NOMO-1 (cell line): ENCODE measurements at regions not wholly inside any gene's neighbourhood (a gene's known extent, or its start where the extent isn't known, plus 50 kb on each side); places are given as distances from the start of the nearest gene placed in this dataset.
"Not testable (repeated sequence)": the region's sequence is repeated elsewhere in the genome, so short reads cannot be mapped to it uniquely, and the experiment has no call there.

Experiments
- DNase-seq, 2 experiments: peaks; one replicate each; lab custom pipeline; 2025; ENCODE audit not compliant: unreplicated experiment in 2 of 2; lab: John Stamatoyannopoulos, UW

DNA sequence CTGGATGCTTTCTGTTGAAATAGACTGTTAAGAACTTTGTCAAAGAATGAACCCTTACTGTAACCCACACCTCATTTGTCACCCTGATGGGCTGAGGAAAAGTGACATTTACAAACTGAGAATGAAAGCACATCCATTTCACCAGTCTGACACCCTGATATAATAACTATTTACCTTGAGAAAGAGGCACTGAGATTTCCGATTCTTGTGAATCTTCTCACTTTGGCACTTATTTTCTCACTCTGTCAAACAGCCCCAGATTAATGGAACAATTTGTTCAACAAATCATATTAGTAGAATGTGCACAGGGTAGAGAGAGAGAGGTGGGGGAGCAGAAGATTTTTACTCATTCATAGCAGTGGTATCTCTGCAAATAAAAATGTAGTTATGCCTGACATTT is 606.9 kb downstream of the MCTP2 start:
- DNase-seq = no peak

DNA sequence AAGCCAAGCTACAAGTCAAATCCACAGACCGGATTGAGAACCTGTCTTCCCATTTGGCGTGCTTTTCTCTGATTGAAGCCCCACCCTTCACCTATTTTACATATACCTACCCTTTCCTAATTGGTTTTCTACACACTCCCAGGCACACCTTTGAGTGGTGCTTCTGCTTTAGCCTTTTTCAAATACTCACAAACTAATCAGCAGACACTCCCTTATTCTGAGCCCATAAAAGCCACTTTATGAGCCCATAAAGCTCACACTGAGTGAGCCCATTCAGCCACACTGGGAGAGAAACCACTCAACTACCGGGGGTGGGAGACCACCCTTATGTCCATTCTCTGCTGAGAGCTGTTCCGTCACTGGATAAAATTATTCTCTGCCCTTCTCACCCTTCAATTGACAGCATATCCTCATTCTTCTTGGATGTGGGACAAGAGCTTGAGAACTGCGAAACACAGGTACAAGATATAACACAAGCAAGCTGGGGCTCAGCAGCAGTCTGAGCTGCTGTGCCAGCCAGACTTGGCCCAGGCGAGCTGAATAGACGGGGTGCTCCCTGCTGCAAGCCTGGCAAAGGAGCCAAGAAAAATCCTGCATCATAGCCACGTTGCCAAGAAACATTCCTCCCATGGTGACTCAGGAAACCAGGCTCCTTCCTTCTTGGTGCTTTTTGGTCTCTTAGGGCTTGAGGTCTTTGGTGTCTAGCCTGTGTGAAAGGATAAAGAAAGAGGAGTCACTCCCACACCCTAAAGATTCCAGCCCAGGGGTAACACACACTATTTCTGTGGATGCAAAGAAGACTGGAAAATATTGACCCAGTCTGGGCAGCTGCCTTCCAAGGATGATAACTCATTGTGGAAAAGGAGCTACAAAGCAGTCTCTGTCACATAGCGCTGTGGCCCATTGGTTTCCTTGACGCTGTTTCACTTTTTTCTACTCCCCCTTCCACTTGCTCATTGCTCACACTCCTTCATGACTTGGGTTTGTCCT is 609.7 kb downstream of the MCTP2 start:
- DNase-seq = no peak

DNA sequence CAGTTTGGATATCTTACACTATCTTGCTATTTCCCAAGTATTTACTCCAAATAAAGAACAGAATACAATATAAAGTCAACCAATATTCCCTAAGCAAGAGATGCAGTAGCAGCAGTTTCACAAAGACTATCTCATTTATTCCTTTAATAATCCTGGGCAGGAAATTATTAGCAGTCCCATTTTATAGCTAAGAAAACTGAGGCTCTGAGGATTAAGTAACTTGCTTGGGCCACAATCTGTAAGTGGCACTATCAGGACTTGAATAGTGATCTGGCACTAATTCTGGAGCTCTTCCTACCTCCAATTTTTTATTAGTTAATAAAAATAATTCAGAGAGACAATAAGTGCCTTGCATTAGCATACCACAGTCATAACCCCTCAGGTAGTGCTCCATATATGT is 611.7 kb downstream of the MCTP2 start:
- DNase-seq = no peak

DNA sequence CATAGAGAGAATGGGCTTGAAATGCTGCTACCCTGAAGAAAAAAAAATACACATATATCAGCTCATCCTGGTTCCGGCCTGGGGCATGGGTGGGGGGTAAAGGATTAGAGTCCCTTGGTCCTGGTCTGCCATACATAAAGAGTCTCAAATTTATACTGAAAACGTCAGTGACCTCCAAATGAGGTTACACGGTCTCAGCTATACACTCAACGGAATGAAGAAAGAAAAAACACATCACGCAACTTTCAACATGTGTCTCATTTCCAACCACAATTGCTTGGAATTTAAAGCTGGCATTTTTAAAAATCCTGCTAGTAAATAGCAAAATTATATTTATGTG is 612.8 kb downstream of the MCTP2 start:
- no peak for DNase-seq

DNA sequence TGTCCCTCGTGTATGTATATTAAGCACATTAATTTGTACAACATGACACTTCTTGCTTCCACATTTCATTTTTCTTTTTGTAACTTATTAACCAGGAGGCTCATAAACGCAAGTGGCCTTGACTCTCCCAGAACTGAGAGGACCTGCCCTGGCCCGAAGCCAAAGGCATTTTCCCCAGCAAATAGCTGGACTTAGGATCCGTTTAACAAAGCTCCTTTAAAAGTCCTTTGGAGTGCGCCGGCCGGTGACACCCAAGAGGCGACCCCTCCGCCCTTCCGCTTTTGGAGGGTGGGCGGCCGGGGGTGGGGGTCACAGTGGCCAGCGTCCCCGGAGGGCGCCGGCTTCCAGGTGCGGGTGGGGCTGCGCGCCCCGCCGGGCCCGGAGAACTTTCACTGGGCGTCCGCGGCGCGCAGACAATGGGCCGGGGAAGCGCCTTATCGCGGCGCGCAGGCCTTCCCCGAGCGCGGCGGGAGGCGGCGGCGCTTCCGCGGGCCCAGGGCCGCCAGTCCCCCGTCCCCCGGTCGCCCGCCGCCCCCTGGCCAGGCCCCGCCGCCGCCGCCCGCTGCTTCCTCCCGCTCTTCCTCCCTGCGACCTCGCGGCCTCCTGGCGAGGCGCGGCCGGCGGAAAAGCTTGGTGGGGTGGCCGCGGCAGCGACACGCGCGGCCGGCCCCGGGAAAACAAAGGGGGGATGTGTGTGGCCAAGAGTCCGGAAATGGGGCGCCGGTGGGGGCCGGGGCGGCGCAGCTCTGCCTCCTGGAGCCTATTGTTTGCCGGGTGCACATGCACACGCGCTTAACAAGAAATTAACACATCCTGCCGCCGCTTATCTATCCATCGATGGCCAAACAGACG is 613.4 kb downstream of the MCTP2 start:
- DNase-seq = no peak

DNA sequence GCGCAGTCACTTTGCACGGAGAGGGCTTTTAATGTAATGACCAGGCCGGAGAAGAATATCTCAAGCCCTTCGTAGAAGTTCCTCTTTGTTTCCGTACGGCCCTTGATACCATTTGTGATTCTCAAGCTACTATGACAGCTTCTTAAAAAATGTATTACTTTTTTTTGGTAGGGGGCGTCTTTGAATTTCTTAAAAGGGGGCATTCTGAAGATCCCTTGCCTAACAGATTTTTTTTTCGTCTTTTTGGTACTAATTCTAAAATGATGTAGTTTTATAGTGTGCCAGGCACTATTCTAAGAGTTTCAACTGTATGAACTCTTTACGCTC is 614.0 kb downstream of the MCTP2 start:
- no peak for DNase-seq

DNA sequence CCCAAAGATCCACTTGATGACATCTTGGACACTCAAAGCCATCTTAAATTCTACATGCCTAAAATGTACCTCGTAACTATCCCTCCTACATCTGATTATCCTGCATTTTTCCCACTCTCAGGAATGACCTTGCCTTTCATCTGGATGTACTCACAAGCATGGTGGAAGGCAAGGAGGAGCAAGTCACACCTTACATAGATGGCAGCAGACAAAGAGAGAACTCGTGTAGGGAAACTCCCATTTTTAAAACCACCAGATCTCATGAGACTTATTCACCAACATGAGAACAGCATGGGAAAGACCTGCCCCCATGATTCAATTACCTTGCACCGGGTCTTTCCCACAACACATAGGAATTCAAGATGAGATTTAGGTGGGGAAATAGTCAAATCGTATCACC is 616.0 kb downstream of the MCTP2 start:
- DNase-seq = no peak

DNA sequence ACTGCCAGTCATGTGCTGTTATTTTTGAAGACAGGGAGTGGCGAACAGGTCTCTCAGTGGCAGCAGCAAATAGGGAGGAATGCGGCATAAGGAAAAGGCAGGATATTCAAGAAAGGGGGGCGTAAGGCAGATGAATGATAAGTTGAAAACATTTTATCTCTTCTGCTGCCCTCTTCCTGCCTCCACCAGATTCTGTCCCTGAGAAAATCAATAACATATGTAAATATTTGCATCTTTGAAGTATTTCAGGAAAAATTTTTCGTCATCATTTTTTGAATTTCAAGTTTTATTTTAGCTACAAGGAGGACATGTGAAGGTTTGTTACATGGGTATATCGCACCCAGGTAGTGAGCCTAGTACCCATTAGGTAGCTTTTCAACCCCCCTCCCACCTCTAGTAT is 616.7 kb downstream of the MCTP2 start:
- DNase-seq = no peak

DNA sequence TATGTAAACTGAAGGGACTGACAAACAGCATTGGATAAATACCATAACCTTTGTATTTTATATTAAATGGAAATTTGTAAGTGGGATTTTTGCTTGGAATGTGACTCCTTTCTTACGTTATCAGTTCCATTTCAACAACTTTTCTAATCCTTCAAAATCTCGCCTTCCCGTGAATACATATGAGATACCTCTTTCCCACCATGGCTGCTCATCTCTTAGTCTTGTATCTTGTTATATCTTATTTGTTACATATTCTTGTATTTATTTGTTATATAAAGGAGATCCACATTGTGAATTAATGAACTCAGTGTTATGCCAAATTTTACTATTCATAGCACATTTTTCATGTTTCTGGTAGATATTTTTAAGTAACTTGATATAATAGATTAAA is 623.7 kb downstream of the MCTP2 start:
- DNase-seq = no peak

DNA sequence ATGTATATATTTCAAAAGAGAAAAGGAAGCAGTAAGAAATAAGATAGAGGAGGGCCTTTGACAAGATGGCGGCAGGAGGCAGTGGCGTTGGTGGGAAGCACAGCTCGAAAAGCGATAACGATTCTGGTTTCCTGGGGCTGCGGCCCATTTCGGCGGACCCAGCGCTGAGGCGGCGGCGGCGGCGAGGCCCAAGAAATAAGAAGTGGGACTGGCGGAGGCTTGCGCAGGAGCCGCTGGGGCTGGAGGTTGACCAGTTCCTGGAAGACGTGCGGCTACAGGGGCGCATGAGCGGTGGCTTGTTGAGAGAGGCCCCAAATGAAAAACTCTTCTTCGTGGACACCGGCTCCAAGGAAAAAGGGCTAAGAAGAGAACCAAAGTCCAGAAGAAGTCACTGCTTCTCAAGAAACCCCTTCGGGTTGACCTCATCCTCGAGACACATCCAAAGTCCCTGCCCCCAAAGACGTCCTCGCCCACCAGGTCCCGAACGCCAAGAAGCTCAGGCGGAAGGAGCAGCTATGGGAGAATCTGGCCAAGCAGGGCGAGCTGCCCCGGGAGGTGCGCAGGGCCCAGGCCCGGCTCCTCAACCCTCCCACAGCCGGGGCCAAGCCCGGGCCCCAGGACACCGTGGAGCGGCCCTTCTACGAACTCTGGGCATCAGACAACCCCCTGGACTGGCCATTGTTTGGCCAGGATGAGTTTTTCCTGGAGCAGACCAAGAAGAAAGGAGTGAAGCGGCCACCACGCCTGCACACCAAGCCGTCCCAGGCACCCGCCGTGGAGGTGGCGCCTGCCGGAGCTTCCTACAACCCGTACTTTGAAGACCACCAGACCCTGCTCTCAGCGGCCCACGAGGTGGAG is 624.3 kb downstream of the MCTP2 start:
- DNase-seq = no peak

DNA sequence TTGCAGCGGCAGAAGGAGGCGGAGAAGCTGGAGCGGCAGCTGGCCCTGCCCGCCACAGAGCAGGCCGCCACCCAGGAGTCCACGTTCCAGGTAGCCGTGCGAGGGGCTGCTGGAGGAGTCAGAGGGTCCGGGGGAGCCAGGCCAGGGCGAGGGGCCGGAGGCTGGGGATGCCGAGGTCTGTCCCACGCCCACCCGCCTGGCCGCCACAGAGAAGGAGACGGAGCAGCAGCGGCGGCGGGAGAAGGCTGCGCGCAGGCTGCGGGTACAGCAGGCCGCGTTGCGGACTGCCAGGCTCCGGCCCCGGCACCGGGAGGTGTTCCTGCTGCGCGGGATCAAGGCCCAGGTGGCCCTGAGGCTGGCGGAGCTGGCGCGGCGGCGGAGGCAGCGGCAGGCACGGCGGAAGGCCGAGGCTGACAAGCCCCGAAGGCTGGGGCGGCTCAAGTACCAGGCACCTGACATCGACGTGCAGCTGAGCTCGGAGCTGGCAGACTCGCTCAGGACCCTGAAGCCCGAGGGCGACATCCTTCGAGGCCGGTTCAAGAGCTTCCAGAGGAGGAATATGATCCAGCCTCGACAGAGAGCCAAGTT is 625.0 kb downstream of the MCTP2 start:
- no peak for DNase-seq

DNA sequence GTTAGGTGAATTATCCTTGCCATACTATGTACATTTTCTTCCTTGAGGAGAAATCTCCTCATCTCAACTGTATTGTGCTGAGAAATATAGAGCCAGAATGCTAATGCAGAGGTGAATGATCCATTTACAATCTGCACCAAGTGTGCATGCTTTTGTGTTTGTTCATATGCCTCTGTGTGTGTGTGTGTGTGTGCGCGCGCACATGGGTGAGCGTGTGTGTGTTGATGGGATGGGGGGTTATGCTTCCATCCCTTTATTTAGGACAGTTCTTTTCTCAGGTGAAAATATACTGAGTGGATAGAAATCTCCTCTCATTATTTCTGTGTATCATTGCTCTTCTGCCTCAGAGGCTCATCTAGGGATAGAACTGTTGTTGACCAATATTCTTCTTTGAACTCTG is 626.1 kb downstream of the MCTP2 start:
- no peak for DNase-seq

DNA sequence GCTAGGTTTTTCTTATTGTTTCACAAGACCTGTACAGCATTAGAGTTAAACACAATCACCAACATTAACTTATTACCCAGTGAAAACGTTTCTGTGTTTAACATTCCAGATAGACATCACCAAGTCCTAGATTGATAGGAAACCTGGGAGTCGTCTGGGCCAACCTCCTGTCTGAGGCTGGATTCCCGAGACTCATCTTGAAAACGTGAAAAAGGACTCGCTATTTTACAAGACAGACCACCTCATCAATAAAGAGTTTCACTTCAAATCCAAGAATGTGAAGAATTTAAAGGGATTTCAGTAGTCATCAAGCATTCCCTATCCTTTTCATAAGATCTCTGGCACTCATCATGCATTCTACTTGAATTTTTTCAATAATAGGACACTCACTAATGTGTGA is 626.6 kb downstream of the MCTP2 start:
- DNase-seq = no peak

DNA sequence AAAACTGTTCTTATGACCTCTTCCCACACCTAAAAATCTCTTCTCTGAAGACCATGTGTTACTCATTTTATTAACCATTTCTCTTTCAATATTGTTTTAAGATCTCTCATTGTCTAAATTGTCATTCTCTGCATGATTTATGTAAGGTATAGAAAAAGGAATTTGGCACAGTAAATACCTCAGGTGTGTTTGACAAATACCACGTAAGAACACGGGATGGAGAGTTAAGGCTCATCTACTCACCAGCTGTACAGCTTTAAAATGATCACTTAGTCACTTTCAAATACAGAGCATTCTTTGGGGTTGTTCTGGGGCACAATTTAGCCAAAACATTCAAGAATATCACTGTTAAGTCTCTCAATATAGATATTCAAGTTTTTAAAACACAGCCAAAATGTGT is 627.1 kb downstream of the MCTP2 start:
- DNase-seq = no peak

DNA sequence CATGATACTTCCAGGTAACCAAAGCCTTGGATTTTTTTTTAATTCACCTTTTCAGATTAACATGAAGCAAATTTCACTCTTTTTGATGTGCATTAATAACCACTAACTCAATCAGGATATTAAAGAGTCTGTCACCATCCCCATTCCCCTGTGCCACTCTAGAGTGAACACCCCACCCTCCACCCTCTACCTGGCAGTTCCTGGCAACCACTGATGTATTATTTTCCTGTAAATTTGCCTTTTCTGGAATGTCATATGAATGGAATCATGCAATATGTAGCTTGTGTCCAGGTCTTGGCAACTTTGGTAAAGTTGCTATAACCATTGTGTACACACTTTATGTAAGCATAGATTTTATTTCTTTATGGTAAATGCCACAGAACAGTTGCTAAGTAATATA is 627.6 kb downstream of the MCTP2 start:
- no peak for DNase-seq

DNA sequence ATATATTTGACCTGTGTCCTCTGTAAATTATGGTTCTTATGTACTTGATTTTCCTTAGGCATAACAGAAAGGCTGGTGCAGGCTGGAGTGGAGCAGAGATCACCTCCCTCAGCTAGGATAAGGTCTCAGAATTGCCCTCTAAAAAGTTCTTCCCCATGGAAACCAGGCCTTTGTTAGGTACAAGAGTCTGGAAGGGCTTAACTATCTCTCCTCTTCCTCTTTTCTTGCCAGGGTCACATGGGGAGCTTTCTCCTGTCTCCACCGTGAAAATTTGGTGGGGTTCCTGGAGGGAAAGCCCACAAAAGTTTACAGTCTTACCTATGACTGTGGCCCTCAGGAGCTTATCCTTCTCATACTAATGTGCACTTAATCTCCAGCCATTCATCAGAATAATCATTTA is 633.2 kb downstream of the MCTP2 start:
- no peak for DNase-seq

DNA sequence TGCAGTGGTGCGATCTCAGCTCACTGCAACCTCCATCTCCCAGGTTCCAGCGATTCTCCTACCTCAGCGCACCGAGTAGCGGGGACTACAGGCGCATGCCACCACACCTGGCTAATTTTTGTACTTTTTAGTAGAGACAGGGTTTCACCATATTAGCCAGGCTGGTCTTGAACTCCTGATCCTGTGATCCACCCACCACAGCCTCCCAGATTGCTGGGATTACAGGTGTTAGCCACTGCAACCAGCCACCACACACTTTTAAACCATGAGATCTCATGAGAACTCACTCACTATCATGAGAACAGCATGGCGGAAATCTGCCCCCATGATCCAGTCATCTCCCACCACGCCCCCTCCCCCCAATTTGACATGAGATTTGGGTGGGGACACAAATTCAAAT is 636.9 kb downstream of the MCTP2 start:
- DNase-seq = not testable (repeated sequence)

DNA sequence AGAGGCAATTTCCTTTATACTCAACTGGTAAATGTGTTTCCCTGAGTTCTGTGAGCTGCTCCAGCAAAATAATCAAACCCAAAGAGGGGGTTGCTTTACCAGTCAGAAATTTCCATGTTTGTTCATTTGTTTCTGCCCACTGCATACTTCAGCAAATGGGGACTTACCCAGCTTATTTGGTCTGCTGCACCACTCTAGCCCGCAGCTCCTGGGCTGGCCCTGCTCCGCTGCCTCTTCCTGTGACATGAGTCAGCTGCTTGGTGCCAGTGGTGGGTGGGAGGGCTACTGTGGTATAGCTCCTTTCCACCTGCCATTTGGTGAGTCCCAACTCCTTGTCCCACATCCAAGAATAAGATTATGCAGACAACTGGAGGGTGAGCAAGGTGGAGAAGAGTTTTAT is 644.2 kb downstream of the MCTP2 start:
- DNase-seq = no peak

DNA sequence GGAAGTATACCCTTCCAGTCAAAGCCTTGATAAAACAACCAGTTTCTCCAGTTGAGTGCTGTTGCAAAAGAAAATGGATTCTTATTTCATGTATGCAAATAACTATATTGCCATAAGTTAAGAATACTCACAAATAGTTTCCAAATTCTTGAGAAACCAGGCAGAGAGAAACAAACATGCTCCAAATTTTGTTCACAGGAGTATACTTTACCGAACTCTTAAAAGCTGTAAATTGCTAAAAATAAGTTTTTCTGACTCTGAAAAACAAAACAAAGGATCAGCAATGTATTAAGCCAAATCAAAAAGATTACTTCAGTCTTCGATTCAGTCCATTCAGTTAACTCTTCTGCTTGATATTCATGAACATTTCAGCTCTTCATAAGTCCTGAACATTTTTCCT is 646.5 kb downstream of the MCTP2 start:
- DNase-seq = no peak

DNA sequence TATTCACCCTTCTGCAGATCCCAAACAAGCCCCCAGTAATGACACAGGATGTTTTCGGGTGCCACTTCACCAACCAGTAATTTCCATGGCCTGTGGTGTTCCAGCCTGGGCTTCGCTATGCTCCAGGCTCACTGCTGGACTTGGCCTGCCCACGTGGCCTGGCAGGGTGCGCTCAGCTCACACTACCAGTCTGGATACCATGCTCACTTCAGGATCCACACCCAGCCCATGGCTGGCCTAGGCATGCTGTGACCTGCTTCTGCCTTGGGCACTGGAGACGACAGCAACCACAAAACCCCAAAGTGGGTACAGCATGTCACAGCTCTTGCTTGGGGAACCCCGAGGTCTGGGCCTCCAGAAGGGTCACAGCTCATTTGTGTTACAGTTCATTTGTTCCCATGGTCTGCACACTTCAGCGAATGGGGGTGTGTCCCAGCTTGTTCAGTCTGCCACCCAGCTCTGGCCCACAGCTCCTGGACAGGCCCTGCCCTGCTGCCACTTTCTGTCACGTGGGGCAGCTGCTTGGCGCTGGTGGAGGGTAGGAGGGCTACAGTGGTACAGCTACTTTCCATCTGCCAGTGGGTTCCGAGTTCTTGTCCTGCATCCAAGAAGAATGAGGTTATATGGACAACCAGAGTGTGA is 650.8 kb downstream of the MCTP2 start:
- DNase-seq = no peak
